Heart left ventricle (tissue), 16 donors: ENCODE measurements at regions not wholly inside any gene's neighbourhood (a gene's known extent, or its start where the extent isn't known, plus 50 kb on each side); places are given as distances from the start of the nearest gene placed in this dataset.
A peak's percentile ranks its signal among the peaks of the same experiment; 100 is the strongest.

Source experiments
- ATAC-seq, 4 donors: fragments of 200-7000 bp; cut with Tn5 transposase; one replicate each; pipeline ENCODE4 v1.9.1; 2020 to 2022; ENCODE audit warnings: moderate library complexity in 4 of 4, mild to moderate bottlenecking in 3 of 4, moderate number of reproducible peaks in 1 of 4
- DNase-seq, 5 donors: peaks; one replicate each; pipeline ENCODE4 v3.0.0-alpha.2; 2020
- H3K27ac ChIP-seq, 12 donors: fragments of 200-600 bp; sonication (generic) in 4 of 12; one replicate each; pipeline versions ENCODE4 v1.5.0 to v1.8.0; 2016 to 2022; ENCODE audit warnings: mild to moderate bottlenecking in 2 of 12
- H3K27me3 ChIP-seq, 9 donors: fragments of 200-600 bp; sonication (generic) in 2 of 9; one replicate each; pipeline versions ENCODE4 v1.5.1 to v1.8.0; 2016 to 2022; ENCODE audit warnings: mild to moderate bottlenecking in 3 of 9
- H3K36me3 ChIP-seq, 9 donors: fragments of 200-600 bp; sonication (generic) in 2 of 9; one replicate each; pipeline versions ENCODE4 v1.5.0 to v1.8.0; 2018 to 2022; ENCODE audit warnings: mild to moderate bottlenecking in 2 of 9
- H3K4me1 ChIP-seq, 12 donors: fragments of 200-600 bp; sonication (generic) in 4 of 12; one replicate each; pipeline versions ENCODE4 v1.5.0 to v1.8.0; 2016 to 2022; ENCODE audit warnings: mild to moderate bottlenecking in 3 of 12
- H3K4me3 ChIP-seq, 12 donors: fragments of 200-600 bp; sonication (generic) in 4 of 12; one replicate each; pipeline versions ENCODE4 v1.5.0 to v1.8.0; 2017 to 2022; ENCODE audit warnings: mild to moderate bottlenecking in 9 of 12, moderate library complexity in 4 of 12
- H3K9me3 ChIP-seq, 12 donors: fragments of 200-600 bp; sonication (generic) in 4 of 12; one replicate each; pipeline versions ENCODE4 v1.5.0 to v1.8.0; 2016 to 2022; ENCODE audit warnings: mild to moderate bottlenecking in 1 of 12
- POLR2A ChIP-seq, 2 donors: fragments of 450-650 bp; IDR thresholded peaks; one replicate each; pipeline ENCODE4 v1.6.1; 2017; ENCODE audit warnings: antibody characterized with exemption in 2 of 2, mild to moderate bottlenecking in 2 of 2, moderate library complexity in 2 of 2
- WGBS, 4 donors: extraction: QIAGEN DNeasy Blood & Tissue Kit in 2 of 4; methylation state at CpG; one replicate each; pipeline versions ENCODE4 v1.1.5 to v1.1.7; 2013 to 2018; 5-methylcytosine and 5-hydroxymethylcytosine counted together
- intact Hi-C, 10 donors: fragments of 100-400 bp; cut with DNase I; formaldehyde crosslinking; loops; one replicate each; pipeline versions ENCODE4 v1.11.1 to v1.14.2; 2022
- TF ChIP-seq, protein P1 (sequence below), 12 donors: fragments of 200-600 bp; sonication (generic) in 4 of 12; IDR thresholded peaks; one replicate each; pipeline versions ENCODE4 v1.5.0 to v1.8.0; 2018 to 2022; ENCODE audit warnings: antibody characterized with exemption in 12 of 12, mild to moderate bottlenecking in 5 of 12
- donor health status: ischemic (EF 13 %, LVEDD 7.1; RV severe dilation, severe dysfunction).
- donor health status: healthy with polysubstance abuse.
- donor health status: DM: no; HTN: yes; CAD: no.
- donor health status: DM: no; HTN: no; CAD: no.
- donor health status: ischemic (EF 25% LVEDD 6.9; RV normal size, moderate dysfunction).
- donor health status: ischemic (EF 25% LVEDD 5.7; RV mildly dilated, moderate dysfunction).
- donor health status: healthy.
- donor health status: DM: yes; HTN: yes; CAD: no.
- donor health status: ischemic (EF 35%, LVEDD 5.7; RV mildly dilated, moderate dysfunction).
- donor health status: nonischemic (EF 11% LVEDD 7.7; RV severe dilation, severe dysfunction).
- donor health status: DM: yes; HTN: yes; CAD: no.
- donor health status: PGD.
- donor health status: ischemic (EF 29% LVEDD 5.4; RV normal size, mild dysfunction).
- donor health status: nonischemic (EF 23%, LVEDD 6.1; RV moderate dilation, normal function).

DNA sequence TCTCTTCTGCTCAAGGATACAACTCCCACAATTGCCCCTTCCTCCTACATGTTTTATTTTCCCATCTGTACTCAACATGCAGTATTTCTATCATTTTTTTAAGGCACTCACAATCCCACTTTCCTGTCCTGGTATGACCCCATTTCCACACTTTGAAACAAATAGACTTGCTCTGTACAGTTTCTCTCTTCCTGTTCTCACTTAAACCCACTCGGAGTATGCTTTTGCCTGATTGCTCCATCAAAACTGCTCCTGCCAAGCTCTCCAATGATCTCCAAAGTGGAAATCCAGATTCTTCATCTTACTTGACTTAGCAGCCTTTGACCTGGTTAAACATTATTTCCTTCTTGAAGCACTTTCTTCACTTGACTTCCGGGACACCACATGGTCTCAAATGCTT is 384.5 kb downstream of the SEC23A start:
- Histone ChIP-seq H3K4me3 (no peak overlapping the region), H3K36me3 (no peaks in the 10 kb centered on the region), H3K27ac (no peak overlapping the region), H3K27me3 (no peaks in the 10 kb centered on the region), H3K4me1 (peaks cover 0 to 9% (median 0%) of the 10 kb centered on the region in 12 donors), H3K9me3 (peaks cover 0 to 2% (median 0%) of the 10 kb centered on the region in 12 donors)
- no peak for TF ChIP-seq POLR2A (IDR thresholded peaks at IDR 0.05)
- TF ChIP-seq, protein P1, sequence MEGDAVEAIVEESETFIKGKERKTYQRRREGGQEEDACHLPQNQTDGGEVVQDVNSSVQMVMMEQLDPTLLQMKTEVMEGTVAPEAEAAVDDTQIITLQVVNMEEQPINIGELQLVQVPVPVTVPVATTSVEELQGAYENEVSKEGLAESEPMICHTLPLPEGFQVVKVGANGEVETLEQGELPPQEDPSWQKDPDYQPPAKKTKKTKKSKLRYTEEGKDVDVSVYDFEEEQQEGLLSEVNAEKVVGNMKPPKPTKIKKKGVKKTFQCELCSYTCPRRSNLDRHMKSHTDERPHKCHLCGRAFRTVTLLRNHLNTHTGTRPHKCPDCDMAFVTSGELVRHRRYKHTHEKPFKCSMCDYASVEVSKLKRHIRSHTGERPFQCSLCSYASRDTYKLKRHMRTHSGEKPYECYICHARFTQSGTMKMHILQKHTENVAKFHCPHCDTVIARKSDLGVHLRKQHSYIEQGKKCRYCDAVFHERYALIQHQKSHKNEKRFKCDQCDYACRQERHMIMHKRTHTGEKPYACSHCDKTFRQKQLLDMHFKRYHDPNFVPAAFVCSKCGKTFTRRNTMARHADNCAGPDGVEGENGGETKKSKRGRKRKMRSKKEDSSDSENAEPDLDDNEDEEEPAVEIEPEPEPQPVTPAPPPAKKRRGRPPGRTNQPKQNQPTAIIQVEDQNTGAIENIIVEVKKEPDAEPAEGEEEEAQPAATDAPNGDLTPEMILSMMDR (IDR thresholded peaks at IDR 0.05): no peak
- intact Hi-C loops: no loop called here
- DNase-seq (no peak), ATAC-seq (peak in 2 of 4 donors; percentile 20 to 31)
- WGBS, 4 donors: 46 to 58% (median 56%) methylated on average over 2 of the region's 2 CpGs

DNA sequence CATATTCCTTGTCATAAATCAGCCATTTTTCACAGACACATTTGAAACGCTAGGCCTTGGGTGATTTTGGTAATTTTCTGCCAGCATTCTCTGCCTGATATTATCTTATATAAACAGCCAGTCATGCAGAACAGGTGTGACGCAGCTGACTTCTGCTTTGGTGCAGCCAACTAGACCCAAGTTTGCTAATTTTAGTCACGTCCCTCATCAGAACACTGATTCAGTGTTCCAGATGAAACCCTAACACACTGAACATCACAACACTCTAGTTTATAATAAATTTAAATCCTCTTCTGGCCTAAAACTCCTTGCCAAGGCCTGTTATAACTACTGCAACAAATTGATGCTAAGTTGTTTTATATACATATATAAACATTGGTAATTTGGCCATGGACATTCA is 386.1 kb downstream of the SEC23A start:
- peaks cover 0 to 2% (median 0%) of the 10 kb centered on the region in 12 donors for H3K9me3 ChIP-seq
- WGBS, 4 donors: 59 to 76% (median 64%) methylated on average over 3 of the region's 3 CpGs
- no peaks in the 10 kb centered on the region for H3K27me3 ChIP-seq
- DNase-seq (no peak), ATAC-seq (peak in 1 of 4 donors; percentile 49)
- intact Hi-C loops: no loop called here
- no peak overlapping the region for H3K4me3 ChIP-seq
- H3K4me1 ChIP-seq: peaks cover 0 to 9% (median 0%) of the 10 kb centered on the region in 12 donors
- no peak overlapping the region for H3K27ac ChIP-seq
- TF ChIP-seq, protein P1 (IDR thresholded peaks at IDR 0.05): no peak
- H3K36me3 ChIP-seq: no peaks in the 10 kb centered on the region

- no peak overlapping the region for H3K27ac ChIP-seq
- TF ChIP-seq POLR2A (IDR thresholded peaks at IDR 0.05): no peak
- TF ChIP-seq, protein P1 (IDR thresholded peaks at IDR 0.05): no peak
These were observed 392.2 kb downstream of the SEC23A start for GRCh38 chr14:38710881-38711280.

DNA sequence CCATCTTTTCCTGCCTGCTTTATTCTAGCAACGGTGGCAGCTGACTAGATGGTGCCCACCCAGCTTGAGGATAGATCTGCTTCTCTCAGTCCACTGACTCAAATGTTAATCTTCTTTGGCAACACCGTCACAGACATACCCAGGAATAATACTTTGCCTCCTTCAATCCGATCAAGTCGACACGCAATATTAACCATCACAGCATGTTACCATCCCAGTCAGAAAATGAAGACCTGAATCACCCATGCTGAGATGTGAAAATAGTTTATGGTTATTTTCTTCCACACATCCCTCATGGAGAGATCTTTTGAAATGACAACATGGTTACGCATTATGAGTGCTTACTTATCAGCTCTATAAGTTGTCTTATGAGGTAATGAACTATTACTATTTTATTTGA is 392.8 kb downstream of the SEC23A start:
- no peaks in the 10 kb centered on the region for H3K9me3 ChIP-seq
- intact Hi-C loops: loop anchor here in 1 of 10 donors (5.0 kb wide), 1 partner anchor 317 kb away; no protein-coding TSS in a partner anchor
- no peak for DNase-seq
- WGBS, 4 donors: 84 to 94% (median 92%) methylated on average over 6 of the region's 6 CpGs
- no peak for TF ChIP-seq POLR2A (IDR thresholded peaks at IDR 0.05)
- TF ChIP-seq, protein P1 (IDR thresholded peaks at IDR 0.05): no peak
- no peaks in the 10 kb centered on the region for H3K4me1 ChIP-seq
- no peaks in the 10 kb centered on the region for H3K27me3 ChIP-seq
- H3K4me3 ChIP-seq: no peak overlapping the region
- H3K27ac ChIP-seq: no peak overlapping the region
- no peak for ATAC-seq
- H3K36me3 ChIP-seq: no peaks in the 10 kb centered on the region

More at GRCh38 chr14:38710881-38711280, 392.2 kb downstream of the SEC23A start:
- Histone ChIP-seq H3K4me3 (no peak overlapping the region), H3K4me1 (no peaks in the 10 kb centered on the region), H3K36me3 (no peaks in the 10 kb centered on the region), H3K9me3 (no peaks in the 10 kb centered on the region), H3K27me3 (no peaks in the 10 kb centered on the region)
- 51 to 91% (median 70%) methylated on average over 3 of the region's 3 CpGs for WGBS, 4 donors
- intact Hi-C loops: loop anchor here in 1 of 10 donors (5.0 kb wide), 1 partner anchor 316 kb away; no protein-coding TSS in a partner anchor
- ATAC-seq (no peak), DNase-seq (no peak)
